22Rv1 (cell line): ENCODE measurements at regions not wholly inside any gene's neighbourhood (a gene's known extent, or its start where the extent isn't known, plus 50 kb on each side); places are given as distances from the start of the nearest gene placed in this dataset.
A peak's percentile ranks its signal among the peaks of the same experiment; 100 is the strongest.

Experiments used
- CTCF ChIP-seq: fragments of 450-650 bp; IDR thresholded peaks from 2 replicates; pipeline ENCODE4 v1.5.1; 2017; ENCODE audit warnings: mild to moderate bottlenecking
- ZFX ChIP-seq: fragments of 450-650 bp; IDR thresholded peaks from 2 replicates; pipeline ENCODE4 v1.6.1; 2017; ENCODE audit warnings: antibody characterized with exemption, borderline replicate concordance

- TF ChIP-seq CTCF (peak; percentile 26), ZFX (no peak)
These were observed 214.5 kb downstream of the TBX18 start for GRCh38 chr6:84549917-84550316.
